ENCODE measurements at regions not wholly inside any gene's neighbourhood (a gene's known extent, or its start where the extent isn't known, plus 50 kb on each side); places are given as distances from the start of the nearest gene placed in this dataset.

- DNase-seq = no peak
Measured at GRCh38 chr2:238562446-238562845, 135.7 kb downstream of the ASB1 start.

DNA sequence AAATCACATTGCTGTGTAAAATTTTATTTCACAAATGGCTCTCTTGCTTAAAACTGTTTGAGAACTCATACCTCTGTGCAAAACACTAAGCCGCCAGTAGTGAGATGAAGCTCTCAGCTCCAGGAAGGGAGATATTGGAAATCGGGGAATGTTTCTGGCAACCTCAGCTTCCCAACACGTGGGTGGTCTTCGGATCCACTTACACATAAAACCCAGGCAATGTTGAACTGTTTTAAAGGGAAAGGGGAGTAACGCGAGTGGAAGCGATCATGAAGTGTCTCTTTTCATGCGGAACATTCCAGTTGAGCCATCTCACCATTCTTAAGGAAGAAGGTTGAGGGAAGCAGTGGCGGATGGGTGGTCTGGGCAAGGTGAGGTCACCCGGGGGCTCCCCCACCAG lies 136.8 kb downstream of the ASB1 start:
- no peak for DNase-seq

DNA sequence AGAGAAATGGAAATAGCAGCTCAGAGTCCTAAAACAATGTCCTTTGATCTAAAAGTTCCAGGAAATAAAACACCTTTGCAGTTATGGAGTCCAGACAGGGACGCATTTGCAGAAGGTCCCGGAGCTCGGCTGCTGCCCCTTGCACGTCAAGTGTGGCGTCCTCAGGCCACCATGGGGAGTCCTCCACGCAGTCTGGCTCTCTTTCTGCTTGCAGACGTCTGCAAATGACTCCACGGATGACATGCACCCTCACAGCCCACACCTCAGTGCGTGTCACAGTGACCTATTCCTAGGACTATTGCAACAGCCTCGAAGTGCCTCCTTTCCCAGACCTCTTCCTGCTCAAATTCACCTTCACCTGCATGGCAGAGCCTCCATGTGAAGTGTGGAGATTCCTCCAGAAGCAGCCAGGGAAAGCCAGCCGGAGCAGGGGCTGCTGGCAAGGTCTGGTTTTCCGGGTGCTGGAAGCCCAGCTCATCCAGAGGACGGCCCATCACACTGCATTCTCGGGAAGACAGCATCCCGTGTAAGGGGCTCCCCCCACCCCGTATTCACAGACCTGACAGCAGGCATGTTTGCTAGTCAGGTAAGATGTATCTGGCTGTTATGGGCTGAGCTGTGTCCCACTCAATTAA lies 137.7 kb downstream of the ASB1 start:
- no peak for DNase-seq

DNA sequence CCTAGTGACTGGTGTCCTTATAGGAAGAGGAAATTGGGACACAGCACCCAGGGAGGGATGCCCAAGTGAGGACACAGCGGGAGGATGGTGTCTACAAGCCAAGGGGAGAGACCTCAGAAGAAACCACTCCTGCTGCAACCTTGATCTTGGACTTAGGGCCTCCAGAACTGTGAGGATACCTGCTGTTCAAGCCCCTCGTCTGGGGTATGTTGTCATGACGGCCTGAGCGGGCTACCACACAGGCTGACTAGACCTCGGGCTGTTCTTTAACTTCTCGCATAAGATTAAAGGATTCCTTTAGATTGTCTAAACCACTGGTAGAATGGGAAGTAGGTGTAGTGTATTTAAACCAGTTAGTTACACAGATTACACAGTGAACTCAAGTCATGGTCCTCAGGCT lies 138.3 kb downstream of the ASB1 start:
- DNase-seq = no peak

GRCh38 chr2:238566001-238566645 lies 139.4 kb downstream of the ASB1 start:
- DNase-seq = no peak

DNA sequence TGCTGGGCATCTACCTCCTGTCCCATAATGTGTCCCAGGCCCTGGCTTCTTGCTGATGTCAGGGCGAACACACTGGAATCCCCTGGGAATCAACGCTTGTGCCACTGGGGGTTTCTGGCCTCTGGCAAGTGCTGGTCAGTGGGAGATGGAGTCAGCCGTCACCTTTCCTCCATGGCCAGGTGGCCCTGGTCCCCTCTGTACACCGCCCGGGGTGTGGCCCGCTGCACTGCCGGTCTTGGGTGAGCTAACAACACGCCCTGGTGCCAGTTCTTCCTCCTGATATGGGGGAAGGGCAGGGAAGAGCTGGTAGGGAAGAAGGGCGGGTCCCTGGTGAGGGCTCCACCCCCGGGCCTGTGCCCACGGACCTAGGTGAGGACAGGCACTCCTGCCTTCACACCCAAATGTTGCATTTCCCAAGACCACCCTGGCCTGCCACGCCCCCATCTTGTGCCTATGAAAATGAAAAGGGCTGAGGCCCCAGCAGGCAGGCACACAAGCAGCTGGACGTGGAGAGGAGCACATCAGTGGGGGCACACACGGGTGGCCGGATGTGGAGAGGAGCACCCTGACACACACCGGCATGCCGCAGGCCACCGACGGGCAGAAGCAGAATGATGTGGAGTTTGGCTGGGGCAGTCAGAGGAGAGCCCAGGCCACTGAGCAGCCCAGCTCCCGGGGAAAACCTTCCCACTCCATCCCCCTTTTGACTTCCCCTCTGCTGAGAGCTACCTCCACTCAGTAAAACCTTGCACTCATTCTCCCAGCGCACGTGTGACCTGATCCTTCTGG lies 140.5 kb downstream of the ASB1 start:
- DNase-seq = no peak

DNA sequence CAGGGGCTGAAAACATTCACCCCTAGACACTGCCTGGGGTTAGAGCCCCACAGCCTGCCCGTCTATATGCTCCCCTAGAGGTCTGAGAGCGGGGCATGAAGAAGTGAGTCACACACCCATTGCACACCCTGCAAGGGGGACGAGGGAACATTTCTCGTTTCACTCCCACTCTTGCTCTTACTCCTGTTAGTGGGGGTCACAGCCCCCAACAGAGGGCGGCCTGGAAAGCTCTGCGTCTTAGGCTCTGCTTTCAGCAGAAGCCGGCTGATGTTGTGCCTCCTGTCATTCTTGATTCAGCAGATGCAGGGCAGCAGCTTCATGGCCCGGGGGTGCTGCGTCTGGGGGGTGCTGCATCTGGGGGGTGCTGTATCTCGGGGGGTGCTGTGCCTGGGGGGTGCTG lies 141.3 kb downstream of the ASB1 start:
- DNase-seq = no peak

- DNase-seq = no peak
Measured at GRCh38 chr2:238568455-238569440, 142.0 kb downstream of the ASB1 start.

DNA sequence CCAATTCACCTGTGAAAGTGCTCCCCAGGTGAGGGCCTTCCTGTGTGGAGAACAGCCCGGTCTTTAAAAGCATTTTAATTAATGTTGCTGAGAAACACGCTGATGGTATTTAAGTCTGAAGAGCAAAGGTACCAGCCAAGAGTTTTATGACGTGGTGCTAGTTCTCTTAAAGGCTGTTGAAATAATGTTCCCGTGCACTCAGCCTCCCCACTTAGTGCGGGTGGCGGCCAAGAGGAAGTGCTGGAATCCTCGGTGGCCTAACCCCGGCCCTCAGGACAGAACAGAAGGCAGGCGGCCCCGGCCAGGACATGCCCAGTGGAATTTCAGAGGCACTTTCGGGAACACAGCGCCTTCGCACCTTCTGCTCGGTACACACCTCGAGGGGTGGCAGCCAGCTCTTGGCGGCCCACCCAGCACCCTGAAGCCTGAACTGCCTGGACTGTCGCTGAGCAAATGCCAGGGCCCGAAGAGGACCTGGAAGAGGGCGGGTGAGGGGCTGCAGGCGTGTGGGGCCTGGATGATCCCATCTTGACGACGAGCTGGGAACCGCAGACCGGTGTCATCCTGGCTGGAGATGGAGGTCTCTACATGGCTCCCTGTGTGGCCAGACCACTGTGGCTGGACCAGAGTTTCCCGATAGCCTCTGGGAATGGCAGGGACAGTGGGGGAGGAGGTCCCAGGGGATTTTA lies 142.9 kb downstream of the ASB1 start:
- no peak for DNase-seq

DNA sequence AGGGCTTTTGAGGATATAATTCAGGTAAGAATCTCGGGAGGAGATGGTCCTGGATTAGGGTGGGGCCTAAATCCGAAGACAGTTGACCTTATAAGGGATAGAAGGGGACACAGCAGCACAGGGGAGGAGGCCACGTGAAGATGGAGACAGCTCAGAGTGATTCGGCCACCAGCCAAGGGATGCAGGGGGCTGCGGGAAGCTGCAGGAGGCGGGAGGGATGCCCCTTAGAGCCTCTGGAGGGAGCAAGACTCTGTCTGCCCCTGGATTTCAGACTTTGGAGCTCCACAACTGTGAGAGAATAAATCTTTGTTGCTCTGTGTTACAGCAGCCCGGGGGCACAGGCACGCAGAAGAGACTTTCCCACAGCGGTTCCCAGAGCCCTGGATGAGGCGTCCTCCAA lies 143.7 kb downstream of the ASB1 start:
- no peak for DNase-seq

DNA sequence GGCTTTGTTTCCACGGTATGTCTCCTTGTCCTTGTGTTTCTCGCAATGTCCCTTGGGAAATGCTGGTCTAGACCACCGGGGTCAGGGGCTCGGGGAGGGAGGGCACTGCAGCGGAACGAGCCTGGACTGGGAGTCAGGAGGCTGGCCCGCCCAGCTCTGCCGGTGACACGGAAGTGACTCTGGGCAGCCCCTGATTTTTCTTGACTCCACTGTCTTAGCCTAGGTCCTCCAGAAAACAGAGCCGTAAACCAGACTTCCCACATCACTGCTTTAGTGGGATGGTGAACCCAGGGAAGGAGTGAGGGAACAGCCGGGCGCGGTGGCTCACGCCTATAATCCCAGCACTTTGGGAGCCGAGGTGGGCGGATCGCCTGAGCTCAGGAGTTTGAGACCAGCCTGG lies 144.2 kb downstream of the ASB1 start:
- DNase-seq = no peak

GRCh38 chr2:238571661-238572372 lies 145.1 kb downstream of the ASB1 start:
- DNase-seq = no peak

DNA sequence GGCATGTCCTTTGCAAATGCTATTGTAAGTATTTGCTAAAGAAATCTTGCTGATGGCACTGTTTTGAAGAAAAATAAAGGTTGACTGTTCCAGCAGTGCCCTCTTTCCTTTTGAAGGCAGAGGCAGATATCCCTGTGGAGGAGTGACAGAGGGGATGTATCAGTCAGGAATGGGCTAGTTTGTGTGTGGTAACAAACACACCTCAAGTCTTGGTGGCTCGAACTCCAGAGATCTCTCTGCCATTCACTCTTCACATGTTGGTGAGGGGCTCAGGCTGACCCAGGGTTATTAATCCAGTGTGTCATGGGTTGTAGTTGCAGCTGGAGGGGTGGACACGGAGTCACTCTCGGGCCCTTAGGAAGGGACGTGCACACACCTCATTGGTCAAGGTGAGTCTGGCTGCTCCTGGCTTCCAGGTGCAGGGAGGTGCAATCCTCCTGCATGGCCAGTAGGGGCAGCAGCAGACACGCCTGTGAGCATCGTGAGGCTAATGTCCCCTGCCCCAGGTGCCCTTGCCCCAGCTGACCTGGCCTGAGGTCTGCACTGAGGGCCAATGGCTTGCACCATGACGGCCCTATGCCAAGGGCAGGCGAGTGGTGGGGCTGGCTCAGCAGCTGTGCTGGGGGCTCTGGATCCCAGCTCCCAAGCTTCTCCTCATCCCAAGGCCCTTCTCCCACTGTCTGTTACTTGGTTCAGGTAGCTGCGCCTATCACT lies 146.5 kb downstream of the ASB1 start:
- no peak for DNase-seq

DNA sequence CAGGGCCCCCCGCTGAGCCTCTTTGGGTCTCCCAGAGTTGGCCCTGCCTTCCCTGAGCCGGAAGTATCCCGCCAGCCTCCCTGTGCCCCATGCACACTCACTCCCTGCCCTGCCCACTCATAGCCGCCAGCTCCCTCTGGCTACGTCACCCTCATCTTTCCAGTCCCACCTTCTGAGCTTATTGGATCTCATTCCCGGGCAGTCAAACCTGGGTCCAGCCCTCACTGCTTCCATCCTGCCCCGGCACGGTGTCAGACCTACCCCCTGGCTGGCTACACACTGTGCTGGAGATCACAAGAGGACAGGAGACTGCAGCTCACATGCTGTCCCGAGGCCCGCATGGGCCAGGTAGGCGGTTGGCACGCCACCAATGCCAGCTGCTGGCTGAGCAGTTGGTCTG lies 147.2 kb downstream of the ASB1 start:
- no peak for DNase-seq

- no peak for DNase-seq
Measured at GRCh38 chr2:238574490-238575271, 148.0 kb downstream of the ASB1 start.

GRCh38 chr2:238576674-238577073 lies 149.9 kb downstream of the ASB1 start:
- DNase-seq = no peak

- no peak for DNase-seq
Measured at GRCh38 chr2:238578256-238578655, 151.5 kb downstream of the ASB1 start.

- no peak for DNase-seq
Measured at GRCh38 chr2:238580486-238580885, 153.8 kb downstream of the ASB1 start.

DNA sequence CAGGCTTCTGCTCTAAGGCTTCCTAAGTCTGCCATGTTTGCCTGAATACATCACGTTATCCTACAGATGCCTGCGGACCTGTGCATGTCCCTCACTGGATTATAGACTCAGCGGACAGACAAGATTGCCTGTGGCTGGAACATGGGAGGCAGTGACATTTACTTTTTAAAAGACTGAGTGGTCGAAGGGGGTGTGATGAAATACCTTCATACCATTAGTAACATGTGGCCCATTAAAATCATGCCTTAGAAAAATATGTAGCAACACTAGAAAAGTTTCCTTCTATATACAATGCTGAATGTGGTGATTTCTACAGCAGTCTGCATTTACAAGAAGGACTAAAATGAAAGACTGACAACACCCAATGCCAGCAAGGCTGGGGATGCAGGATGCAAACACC lies 154.4 kb downstream of the ASB1 start:
- no peak for DNase-seq

- no peak for DNase-seq
Measured at GRCh38 chr2:238582159-238582558, 155.4 kb downstream of the ASB1 start.
